Small intestine (tissue), 7 donors: ENCODE measurements at regions not wholly inside any gene's neighbourhood (a gene's known extent, or its start where the extent isn't known, plus 50 kb on each side); places are given as distances from the start of the nearest gene placed in this dataset.
"Not testable (repeated sequence)": the region's sequence is repeated elsewhere in the genome, so short reads cannot be mapped to it uniquely, and the experiment has no call there.

Experiments
- DNase-seq, 2 donors: peaks; one replicate each; pipeline versions ENCODE4 v3.0.0 to v3.0.0-alpha.2; 2013
- FAIRE-seq: peaks from 2 replicates; lab custom pipeline; 2012; peaks lifted over from hg19 to GRCh38; lab: Jason Lieb, UNC
- H3K27ac ChIP-seq, 3 donors: one replicate each; pipeline ENCODE4 v1.5.1; 2013; ENCODE audit warnings: low read length in 2 of 3, mild to moderate bottlenecking in 2 of 3, control low read depth in 1 of 3, inconsistent platforms in 1 of 3, low read depth in 1 of 3, moderate library complexity in 1 of 3
- H3K27me3 ChIP-seq, 3 donors: one replicate each; pipeline ENCODE4 v1.6.1; 2013; ENCODE audit warnings: low read length in 3 of 3, inconsistent platforms in 1 of 3; ENCODE audit not compliant: control insufficient read depth in 3 of 3, insufficient read depth in 3 of 3
- H3K36me3 ChIP-seq, 3 donors: one replicate each; pipeline ENCODE4 v1.6.1; 2013; ENCODE audit warnings: low read length in 3 of 3, inconsistent platforms in 1 of 3, low read depth in 1 of 3, mild to moderate bottlenecking in 1 of 3, moderate library complexity in 1 of 3; ENCODE audit not compliant: control insufficient read depth in 3 of 3, insufficient read depth in 2 of 3
- H3K4me1 ChIP-seq, 3 donors: one replicate each; pipeline ENCODE4 v1.6.1; 2013; ENCODE audit warnings: low read length in 2 of 3, inconsistent platforms in 1 of 3, low read depth in 1 of 3, mild to moderate bottlenecking in 1 of 3, moderate library complexity in 1 of 3; ENCODE audit not compliant: control insufficient read depth in 3 of 3, insufficient read depth in 2 of 3
- H3K4me3 ChIP-seq, 3 donors: one replicate each; pipeline ENCODE4 v1.5.1; 2013; ENCODE audit warnings: low read length in 3 of 3, control low read depth in 1 of 3, inconsistent platforms in 1 of 3, low read depth in 1 of 3, mild to moderate bottlenecking in 1 of 3, moderate library complexity in 1 of 3
- H3K9me3 ChIP-seq, 2 donors: one replicate each; pipeline ENCODE4 v1.6.1; 2013; ENCODE audit warnings: low read depth in 1 of 2, low read length in 1 of 2; ENCODE audit not compliant: control insufficient read depth in 2 of 2, insufficient read depth in 1 of 2
- WGBS, 3 donors: extraction: QIAGEN DNeasy Blood & Tissue Kit; methylation state at CpG; one replicate each; pipeline ENCODE4 v1.1.7; 2013; 5-methylcytosine and 5-hydroxymethylcytosine counted together
- donor health status: healthy with polysubstance abuse.
- donor health status: control.
- donor health status: control.
- donor health status: Bipolar disorder and iron deficiency.
- donor health status: healthy.

DNA sequence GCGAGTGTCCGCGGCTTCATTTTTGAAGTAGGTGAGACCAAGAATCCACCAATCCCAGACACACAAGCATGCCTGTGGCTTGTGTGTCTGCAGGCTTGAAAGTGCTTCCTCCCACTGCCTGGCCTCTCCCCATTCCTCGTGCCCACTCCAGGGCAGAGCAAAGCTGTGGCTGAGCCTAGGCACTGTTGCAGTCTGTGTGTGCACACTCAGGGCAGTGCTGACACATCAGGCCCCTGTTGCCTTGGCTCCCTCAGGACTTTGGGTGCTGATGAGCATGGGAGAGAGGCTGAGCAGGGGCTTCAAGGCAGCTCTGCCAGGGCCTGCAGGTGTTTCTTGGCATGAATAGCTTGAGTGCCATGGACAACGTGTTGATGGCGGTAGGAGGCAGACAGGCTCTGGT, 776.7 kb downstream of the CDH11 start:
- Histone ChIP-seq H3K4me1 (no peaks in the 10 kb centered on the region), H3K27ac (no peak overlapping the region), H3K36me3 (no peaks in the 10 kb centered on the region), H3K27me3 (no peaks in the 10 kb centered on the region), H3K9me3 (no peaks in the 10 kb centered on the region), H3K4me3 (no peak overlapping the region)
- DNase-seq: no peak
- 83 to 85% (median 84%) methylated on average over 6 of the region's 6 CpGs for WGBS, 3 donors
- no peak for FAIRE-seq

DNA sequence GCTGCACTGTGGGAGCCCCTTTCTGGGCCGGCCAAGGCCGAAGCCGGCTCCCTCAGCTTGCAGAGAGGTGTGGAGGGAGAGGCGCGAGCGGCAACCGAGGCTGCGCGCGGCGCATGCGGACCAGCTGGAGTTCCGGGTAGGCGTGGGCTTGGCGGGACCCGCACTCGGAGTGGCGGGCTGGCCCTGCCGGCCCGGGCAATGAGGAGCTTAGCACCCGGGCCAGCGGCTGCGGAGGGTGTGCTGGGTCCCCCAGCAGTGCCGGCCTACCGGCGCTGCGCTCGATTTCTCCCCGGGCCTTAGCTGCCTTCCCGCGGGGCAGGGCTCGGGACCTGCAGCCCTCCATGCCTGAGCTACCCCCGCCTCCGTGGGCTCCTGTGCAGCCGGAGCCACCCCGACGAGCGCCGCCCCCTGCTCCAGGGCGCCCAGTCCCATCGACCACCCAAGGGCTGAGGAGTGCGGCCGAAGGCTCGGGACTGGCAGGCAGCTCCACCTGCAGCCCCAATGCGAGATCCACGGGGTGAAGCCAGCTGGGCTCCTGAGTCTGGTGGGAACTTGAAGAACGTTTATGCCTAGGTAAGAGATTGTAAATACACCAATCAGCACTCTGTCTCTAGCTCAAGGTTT, 777.9 kb downstream of the CDH11 start:
- H3K27me3 ChIP-seq, FAIRE-seq, H3K4me1 ChIP-seq, H3K9me3 ChIP-seq, DNase-seq, H3K27ac ChIP-seq, H3K36me3 ChIP-seq, H3K4me3 ChIP-seq: not testable (repeated sequence)
- 94 to 97% (median 95%) methylated on average over 37 to 47 of the region's 47 CpGs for WGBS, 3 donors

DNA sequence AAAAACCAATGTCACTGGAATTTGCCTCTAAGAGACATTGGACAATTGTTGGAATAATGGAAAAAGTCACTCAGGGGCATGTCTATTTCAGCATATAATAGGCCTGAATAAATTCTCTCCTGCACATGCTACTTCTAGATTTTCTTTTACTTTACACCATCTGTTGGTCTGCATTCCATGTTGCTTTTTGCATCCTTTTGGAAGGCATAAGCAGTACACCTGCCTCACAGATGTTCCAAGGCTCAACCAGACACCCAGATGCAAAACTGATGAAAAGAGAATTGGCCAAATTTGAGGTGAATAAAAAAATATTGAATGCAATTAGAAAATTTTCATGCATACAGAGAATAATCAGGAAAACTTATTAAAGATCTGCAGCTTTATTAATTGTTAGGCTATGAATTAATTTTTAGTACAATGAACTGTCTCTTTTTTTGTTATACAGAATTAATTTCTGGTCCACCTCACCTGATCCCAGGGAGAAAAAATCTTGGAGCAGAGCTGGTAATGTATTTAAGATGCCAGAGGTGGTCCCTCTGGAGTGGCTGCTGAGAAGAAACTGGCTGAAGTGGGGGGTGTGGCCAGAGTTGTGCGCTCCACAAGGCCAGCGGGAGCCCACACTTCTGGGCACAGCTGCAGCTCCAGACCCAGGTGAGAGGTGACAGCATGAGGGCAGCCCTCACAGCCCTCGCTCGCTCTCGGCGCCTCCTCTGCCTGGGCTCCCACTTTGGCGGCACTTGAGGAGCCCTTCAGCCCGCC, 778.6 kb downstream of the CDH11 start:
- Histone ChIP-seq H3K27me3 (no peaks in the 10 kb centered on the region), H3K4me1 (no peaks in the 10 kb centered on the region), H3K36me3 (no peaks in the 10 kb centered on the region), H3K4me3 (no peak overlapping the region), H3K27ac (no peak overlapping the region), H3K9me3 (no peaks in the 10 kb centered on the region)
- 78 to 97% (median 94%) methylated on average over 6 to 8 of the region's 8 CpGs for WGBS, 3 donors
- DNase-seq: no peak
- no peak for FAIRE-seq

- 70 to 91% (median 74%) methylated on average over 1 of the region's 1 CpG for WGBS, 3 donors
- H3K4me3 ChIP-seq, H3K36me3 ChIP-seq, H3K27me3 ChIP-seq, H3K9me3 ChIP-seq, DNase-seq, FAIRE-seq, H3K4me1 ChIP-seq, H3K27ac ChIP-seq: not testable (repeated sequence)
Measured at GRCh38 chr16:64341336-64341735, 780.5 kb downstream of the CDH11 start.

DNA sequence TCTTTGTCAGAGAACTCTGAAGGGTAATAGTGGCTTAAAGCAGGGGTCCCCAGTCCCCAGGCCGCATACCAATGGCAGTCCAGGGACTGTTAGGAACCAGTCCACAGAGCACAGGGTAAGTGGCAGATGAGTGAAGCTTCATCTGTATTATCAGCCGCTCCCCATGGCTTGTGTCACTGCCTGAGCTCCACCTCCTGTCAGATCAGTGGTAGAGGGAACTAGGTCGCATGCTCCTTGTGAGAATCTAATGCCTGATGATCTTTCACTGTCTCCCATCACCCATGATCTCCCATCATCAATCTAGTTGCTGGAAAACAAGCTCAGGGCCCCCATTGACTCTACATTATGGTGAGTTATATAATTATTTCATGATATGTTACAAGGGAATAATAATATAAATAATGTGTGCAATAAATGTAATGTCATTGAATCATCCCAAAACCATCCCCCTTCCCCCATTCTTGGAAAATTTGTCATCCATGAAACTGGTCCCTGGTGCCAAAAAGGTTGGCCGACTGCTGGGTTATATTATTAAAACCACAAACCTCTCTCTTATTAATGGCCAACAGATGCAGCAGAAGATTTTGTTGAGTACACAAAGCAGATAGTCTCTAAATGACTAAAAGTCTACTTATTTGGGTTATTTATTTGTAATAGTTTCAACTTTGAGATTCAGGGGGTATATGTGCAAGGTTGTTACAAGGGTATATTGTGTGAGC, 782.7 kb downstream of the CDH11 start:
- H3K27me3 ChIP-seq: no peaks in the 10 kb centered on the region
- H3K4me3 ChIP-seq: no peak overlapping the region
- H3K27ac ChIP-seq: no peak overlapping the region
- no peak for FAIRE-seq
- 75 to 80% (median 80%) methylated on average over 4 of the region's 4 CpGs for whole genome bisulfite sequencing, 3 donors
- H3K4me1 ChIP-seq: no peaks in the 10 kb centered on the region
- no peak for DNase-seq
- H3K9me3 ChIP-seq: no peaks in the 10 kb centered on the region
- no peaks in the 10 kb centered on the region for H3K36me3 ChIP-seq

DNA sequence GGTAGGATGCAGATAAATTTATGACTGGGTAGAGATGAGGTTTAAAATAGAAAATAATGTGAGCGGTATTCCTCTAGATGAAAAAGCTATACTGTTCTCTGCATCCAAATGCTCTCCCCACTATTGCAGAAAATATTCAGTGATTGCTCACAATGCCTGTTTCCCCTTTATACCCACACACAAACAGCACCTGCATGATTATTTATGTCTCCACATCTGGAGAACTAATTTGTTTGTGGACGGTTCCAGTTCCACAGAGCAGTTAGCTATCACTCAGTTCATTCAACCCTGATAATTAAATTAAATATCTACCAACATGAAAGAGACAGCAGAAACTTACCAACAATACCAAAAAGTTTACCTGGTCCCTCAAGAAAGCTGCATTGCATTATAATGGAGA, 800.0 kb downstream of the CDH11 start:
- H3K27me3 ChIP-seq: no peaks in the 10 kb centered on the region
- no peaks in the 10 kb centered on the region for H3K4me1 ChIP-seq
- no peak overlapping the region for H3K4me3 ChIP-seq
- DNase-seq (no peak), FAIRE-seq (no peak)
- 81 to 87% (median 86%) methylated on average over 2 of the region's 2 CpGs for WGBS, 3 donors
- H3K27ac ChIP-seq: no peak overlapping the region
- H3K9me3 ChIP-seq: no peaks in the 10 kb centered on the region
- H3K36me3 ChIP-seq: no peaks in the 10 kb centered on the region

DNA sequence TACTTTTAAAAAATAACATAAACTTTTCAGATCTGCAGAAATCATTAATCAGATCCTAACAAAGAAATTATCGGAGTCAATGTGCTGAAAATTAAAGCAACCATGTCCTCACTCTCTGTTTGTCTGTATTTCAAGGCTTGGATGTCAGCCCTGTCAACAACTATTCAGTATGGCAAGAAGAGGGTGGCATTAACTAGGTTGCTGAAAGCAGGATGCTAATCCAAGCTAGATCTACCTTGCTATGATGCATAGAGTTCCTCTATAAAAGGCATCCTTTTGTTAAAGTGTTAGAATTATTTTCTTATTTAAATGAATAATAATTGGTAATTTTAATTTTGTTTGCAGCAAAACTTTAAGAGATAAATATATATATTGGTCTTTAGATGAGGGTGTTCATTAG, 800.8 kb downstream of the CDH11 start:
- no peak for FAIRE-seq
- no peak for DNase-seq
- H3K36me3 ChIP-seq: no peaks in the 10 kb centered on the region
- H3K27me3 ChIP-seq: no peaks in the 10 kb centered on the region
- 69 to 89% (median 83%) methylated on average over 1 of the region's 1 CpG for WGBS, 3 donors
- H3K27ac ChIP-seq: no peak overlapping the region
- no peak overlapping the region for H3K4me3 ChIP-seq
- no peaks in the 10 kb centered on the region for H3K4me1 ChIP-seq
- H3K9me3 ChIP-seq: no peaks in the 10 kb centered on the region

DNA sequence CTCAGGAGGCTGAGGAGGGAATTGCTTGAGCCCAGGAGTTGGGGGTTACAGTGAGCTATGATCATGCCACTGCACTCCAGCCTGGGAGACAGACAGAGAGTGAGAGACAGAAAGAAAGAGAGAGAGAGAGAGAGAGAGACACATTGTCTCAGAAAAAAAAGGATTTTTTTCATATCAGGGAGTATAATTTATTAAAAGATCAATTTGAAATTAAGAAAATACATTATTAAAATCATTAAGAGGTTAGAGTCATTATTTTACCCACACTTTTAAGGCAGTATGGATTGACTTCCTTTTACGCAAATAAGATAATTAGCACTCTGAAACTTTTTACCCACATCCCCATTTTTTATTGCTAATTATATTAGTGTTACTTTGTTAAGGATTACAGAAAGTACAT, 804.3 kb downstream of the CDH11 start:
- DNase-seq (no peak), FAIRE-seq (no peak)
- no peaks in the 10 kb centered on the region for H3K4me1 ChIP-seq
- H3K27ac ChIP-seq: no peak overlapping the region
- no peaks in the 10 kb centered on the region for H3K27me3 ChIP-seq
- 80 to 97% (median 95%) methylated on average over 1 of the region's 1 CpG for WGBS, 3 donors
- H3K36me3 ChIP-seq: no peaks in the 10 kb centered on the region
- H3K4me3 ChIP-seq: no peak overlapping the region
- H3K9me3 ChIP-seq: no peaks in the 10 kb centered on the region
